Stimulated activated CD4-positive, alpha-beta T cell treated with anti-CD3 and anti-CD28 coated beads, TNF-alpha, amount 100 ng/mL, for 48 hours (primary cell): ENCODE measurements at regions not wholly inside any gene's neighbourhood (a gene's known extent, or its start where the extent isn't known, plus 50 kb on each side); places are given as distances from the start of the nearest gene placed in this dataset.

ENCODE experiments used
- DNase-seq, 3 donors: peaks; one replicate each; pipeline ENCODE4 v3.0.0-alpha.2; 2020; ENCODE audit warnings: low read depth in 3 of 3

- DNase-seq: no peak
These were observed 918.3 kb downstream of the ARAP2 start for GRCh38 chr4:35325908-35326453.

GRCh38 chr4:35342833-35343232 is 901.5 kb downstream of the ARAP2 start:
- DNase-seq: no peak

- no peak for DNase-seq
These were observed 897.0 kb downstream of the ARAP2 start for GRCh38 chr4:35347276-35347675.

GRCh38 chr4:35358001-35358584 is 886.2 kb downstream of the ARAP2 start:
- DNase-seq: no peak

DNA sequence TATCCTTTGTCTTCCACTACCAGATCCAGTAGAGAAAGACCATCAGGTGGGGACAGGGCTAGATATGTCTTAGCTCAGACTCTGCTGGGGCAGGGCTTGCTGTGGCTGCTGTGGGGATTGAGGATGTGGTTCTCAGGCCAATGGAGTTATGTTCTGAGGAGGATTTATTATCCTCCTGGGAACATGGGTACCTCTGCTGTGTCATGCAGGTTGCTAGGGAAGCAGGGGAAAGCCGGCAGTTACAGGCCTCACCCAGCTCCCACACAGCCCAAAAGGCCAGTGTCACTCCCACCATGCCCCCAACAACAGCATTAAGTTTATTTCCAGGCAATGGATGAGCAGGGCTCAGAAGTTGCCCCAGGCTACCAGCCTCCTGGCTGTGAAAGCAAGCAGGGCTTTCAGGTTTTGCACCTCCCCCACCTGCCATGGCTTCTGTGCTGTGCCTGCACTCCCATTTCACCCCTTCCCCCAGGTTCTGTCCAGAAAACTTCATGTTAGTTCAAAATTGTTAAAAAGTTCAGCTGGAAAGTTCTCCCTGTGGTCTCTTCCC is 879.9 kb downstream of the ARAP2 start:
- DNase-seq: no peak

DNA sequence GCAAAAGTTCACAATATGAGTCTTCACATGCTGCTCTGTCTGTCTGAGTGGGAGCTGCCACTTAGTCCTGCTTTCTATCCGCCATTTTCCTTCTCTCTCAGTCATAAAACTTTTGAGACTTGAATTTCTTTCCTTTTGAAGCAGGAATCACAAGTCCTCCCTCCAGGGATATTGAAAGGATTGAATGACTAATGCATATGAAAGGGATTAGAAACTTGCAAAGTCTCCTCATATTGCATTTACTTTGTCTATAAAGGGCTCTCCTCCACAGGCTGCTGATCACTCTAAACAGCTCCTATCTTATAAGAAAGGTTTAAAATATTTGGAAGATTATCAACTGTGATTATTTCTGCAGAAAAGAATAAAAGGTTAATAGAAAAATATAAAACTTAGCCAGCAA is 879.1 kb downstream of the ARAP2 start:
- DNase-seq: no peak

DNA sequence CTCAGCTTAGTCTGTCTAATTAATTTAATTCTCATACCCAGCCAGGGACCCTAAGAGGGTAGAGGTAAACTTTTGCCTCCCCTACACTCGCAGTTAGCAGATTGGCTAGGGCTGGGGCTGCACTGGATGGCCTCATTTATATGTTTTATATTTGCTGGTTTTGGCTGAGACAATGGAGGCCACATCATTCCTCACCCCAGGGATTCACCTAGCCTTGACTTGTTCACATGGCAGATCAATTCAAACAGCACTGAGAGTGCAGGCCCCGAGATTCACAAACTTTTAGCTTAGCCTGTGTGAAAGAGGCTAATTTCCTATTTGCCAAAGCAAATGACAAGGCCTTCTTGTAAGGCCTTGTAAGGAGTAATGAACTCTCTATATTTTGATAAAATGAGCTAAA is 844.4 kb downstream of the ARAP2 start:
- no peak for DNase-seq

- no peak for DNase-seq
These were observed 821.2 kb downstream of the ARAP2 start for GRCh38 chr4:35423104-35423503.

DNA sequence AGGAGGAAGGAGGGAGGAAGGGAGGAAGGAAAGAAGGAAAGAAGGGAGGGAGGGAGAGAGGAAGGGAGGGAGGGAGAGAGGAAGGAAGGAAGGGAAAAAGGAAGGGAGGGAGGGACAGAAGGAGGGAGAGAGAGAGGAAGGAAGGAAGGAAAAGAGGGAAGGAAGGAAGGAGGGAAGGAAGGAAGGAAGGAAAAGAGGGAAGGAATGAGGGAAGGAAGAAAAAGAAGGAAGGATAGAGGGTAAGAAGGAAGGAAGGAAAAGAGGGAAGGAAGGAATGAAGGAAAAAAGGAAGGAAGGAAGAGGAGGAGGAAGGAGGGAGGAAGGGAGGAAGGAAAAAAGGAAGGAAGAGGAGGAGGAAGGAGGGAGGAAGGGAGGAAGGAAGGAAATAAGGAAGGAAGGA is 796.8 kb downstream of the ARAP2 start:
- DNase-seq: no peak

DNA sequence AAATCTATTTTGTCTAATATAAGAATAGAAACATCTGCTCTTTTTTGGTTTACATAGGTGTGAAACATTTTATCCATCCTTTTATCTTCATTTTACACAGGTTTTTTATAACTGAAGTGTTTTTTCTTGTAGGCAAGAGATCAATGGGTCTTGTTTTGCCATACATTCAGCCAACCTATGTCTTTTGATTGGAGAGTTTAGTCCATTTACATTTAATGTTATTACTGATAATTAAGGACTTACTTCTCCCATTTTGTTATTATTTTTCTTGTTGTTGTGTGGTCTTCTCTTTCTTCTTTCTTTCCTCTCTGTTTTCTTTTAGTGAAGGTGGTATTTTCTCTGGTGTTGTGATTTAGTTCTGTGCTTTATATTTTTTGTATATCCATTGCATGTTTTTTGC is 785.3 kb downstream of the ARAP2 start:
- no peak for DNase-seq

- no peak for DNase-seq
These were observed 782.2 kb downstream of the ARAP2 start for GRCh38 chr4:35461931-35462659.

DNA sequence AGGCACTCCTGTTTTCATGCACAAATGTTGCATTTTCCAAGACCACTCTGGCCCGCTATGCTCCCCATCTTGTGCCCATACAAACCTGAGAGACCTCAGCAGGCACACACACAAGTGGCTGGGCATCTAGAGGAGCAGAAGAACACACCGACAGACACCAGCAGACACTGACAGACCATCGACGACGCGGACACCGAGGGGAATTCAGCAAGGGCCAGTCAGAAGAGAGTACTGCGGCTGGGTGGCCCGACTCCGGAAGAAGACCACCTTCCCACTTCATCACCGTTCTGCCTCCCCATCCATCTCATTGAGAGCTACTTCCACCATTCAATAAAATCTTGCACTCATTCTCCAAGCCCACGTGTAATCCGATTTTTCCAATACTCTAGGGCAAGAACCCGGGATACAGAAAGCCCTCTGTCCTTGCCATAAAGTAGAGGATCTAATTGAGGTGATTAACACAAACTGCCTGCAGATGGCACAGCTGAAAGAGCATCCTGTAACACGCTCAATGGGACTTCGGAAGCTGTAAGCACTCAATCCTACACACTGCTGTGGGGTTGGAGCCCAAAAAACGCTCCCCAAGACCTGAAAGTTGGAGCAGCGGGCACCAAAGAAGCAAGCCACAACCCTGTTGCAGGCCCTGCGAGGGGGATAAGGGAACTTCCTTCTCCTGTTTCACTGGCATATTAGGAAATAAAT is 780.9 kb downstream of the ARAP2 start:
- DNase-seq: no peak

DNA sequence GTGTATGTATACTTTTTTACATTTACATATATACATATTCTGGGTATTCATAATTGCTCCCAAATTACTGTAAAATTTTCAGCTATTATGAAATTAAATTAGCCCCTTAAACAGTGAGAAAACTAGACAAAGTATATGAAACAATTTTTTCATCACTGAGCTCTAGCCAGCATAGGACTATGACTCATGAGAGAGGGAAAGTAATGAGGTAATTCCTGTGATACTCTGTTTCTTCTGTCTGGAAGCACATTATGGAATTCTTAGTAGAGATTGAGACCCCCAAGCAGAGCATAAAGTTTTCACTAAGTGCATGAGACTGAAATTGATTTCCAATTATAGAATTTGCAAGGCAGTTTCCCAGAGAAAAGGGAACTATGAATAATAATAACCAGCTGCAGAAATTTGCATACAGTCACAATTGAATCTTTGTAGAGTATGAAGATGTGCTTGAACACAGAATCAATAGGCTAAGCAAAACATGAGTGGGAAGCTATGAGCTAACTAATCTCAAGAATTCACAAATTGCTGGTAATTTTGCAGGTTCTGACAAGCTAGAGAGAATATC is 779.3 kb downstream of the ARAP2 start:
- DNase-seq: no peak

- no peak for DNase-seq
These were observed 753.2 kb downstream of the ARAP2 start for GRCh38 chr4:35491093-35491492.

DNA sequence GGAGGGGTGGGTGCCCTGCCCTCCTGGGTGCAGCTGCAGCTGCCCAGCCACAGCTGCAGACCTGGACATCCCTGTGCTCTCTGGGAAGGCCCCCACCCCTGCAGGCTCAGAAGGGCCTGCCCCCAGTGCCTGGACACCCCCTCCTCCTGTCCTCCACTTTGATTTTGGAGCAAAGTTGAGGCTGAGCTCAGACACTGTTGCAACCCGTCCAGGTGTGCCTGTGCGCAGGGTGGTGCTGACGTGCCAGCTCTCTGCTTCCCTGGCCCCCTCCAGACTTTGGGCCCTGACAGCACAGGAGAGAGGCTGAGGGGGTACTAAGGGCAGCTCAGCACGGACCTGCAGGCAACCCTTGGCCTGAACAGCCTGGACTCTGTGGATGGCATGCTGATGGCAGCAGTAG is 750.3 kb downstream of the ARAP2 start:
- no peak for DNase-seq

DNA sequence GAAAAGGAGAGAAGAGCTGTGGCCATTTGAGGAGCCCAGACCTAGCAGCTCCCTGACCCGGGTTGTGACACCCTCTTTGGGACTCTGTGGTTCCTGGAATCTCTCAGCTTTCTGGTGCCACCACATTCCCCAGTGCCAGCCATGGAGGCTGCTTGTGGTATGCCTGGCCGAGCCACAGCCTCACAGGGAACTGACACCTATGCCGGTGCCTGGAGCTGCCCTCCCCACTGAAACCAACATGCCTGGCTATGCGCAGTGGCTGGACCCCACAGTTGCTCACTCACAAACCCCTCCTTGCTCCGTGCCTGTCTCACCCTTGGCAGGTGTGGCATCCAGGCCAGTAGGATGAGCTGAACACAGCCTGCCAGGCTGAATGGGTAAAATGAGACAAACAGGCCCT is 749.4 kb downstream of the ARAP2 start:
- no peak for DNase-seq

DNA sequence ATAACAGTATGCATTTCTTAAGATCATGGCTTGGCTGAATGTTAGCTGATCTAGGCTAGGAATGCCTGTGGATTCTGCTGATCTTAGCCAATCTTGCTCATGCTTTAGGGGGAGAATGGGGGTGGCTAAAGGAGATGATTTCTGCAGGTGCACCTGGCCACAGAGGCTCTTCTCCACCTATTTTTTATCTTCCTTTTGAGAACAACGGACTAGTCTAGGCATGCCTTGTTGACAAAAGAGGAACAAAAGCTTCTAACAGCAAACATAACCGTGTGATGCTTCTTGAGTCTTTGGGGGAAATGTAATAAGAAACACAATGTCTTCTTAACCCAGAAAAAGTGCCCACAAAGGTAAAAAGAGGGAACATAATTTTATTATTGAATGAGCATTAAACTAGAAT is 743.5 kb downstream of the ARAP2 start:
- DNase-seq: no peak

DNA sequence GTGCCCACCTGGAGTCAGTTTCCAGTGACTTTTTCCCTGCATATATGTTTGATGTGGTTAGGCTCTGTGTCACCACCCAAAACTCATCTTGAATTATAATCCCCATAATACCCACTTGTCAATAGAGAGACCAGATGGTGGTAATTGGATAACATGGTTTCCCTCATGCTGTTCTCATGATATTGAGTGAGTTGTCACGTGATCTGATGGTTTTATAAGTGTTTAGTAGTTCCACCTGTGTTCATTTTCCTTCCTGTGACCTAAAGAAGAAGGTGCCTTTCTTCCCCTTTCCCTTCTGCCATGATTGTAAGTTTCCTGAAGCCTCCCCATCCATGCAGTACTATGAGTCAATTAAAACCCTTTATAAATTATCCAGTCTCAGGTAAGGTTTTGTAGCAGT is 740.9 kb downstream of the ARAP2 start:
- no peak for DNase-seq

GRCh38 chr4:35506161-35506560 is 738.2 kb downstream of the ARAP2 start:
- no peak for DNase-seq

DNA sequence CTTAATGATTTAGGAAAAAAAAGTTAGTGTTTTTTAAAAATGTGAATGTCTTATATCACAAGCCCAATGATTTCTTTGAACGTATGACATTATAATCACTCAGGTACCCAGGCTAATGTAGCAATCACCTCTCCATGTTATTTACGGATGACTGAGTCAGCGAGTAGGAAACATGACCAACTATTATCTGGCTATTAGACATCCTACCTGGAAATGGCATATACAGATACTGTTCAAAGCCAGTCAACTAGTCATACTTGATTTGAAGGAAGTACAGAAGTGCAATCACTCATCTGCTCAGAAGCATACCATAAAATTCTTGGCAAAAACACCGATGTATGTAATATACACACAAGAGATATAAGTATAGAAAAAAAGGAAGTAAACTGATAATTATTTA is 732.5 kb downstream of the ARAP2 start:
- DNase-seq: no peak

GRCh38 chr4:35516102-35516501 is 728.2 kb downstream of the ARAP2 start:
- no peak for DNase-seq

GRCh38 chr4:35520059-35520458 is 724.3 kb downstream of the ARAP2 start:
- no peak for DNase-seq
